Cardiac fibroblast (primary cell): ENCODE measurements at regions not wholly inside any gene's neighbourhood (a gene's known extent, or its start where the extent isn't known, plus 50 kb on each side); places are given as distances from the start of the nearest gene placed in this dataset.

Experiments
- DNase-seq, 2 donors: peaks; one replicate each; pipeline versions ENCODE4 v3.0.0 to v3.0.0-alpha.2; 2010; ENCODE audit warnings: low read depth in 2 of 2
- H3K4me3 ChIP-seq, 2 donors: replicated peaks in 1 of 2; 1 replicate in 1 of 2; 2 replicates in 1 of 2; pipeline ENCODE4 v1.5.1; 2011; ENCODE audit warnings: low read depth in 2 of 2, low read length in 2 of 2, mild to moderate bottlenecking in 2 of 2, moderate library complexity in 1 of 2
- CTCF ChIP-seq: IDR thresholded peaks from one replicate; pipeline ENCODE4 v1.5.1; 2011; ENCODE audit warnings: low read depth, mild to moderate bottlenecking, low read length, inconsistent platforms

DNA sequence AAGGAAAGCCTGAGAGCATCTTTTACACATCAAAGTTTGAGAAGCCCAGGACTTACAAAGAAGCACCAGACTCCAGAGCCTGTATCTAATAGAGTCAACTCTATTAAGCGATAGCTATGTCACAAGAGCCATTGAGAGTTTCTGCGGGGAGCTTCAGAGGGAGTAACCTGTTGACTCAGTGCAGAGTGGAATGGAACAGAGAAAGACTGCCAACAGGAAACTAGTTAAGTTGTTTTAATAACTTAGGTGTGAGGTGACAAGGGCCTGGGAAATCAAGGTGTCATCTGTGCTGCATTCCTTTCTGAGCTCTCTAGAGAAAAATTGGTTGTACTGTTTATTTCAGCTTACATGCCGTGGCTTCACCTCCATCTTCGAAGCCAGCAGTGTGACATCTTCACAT is 513.8 kb upstream of the POU3F3 start:
- no peak for TF ChIP-seq CTCF
- no peak overlapping the region for H3K4me3 ChIP-seq
- no peak for DNase-seq

- DNase-seq = no peak
- no peak for TF ChIP-seq CTCF
- H3K4me3 ChIP-seq = no peak overlapping the region
Observed at GRCh38 chr2:104340879-104341828, 512.8 kb upstream of the POU3F3 start.

DNA sequence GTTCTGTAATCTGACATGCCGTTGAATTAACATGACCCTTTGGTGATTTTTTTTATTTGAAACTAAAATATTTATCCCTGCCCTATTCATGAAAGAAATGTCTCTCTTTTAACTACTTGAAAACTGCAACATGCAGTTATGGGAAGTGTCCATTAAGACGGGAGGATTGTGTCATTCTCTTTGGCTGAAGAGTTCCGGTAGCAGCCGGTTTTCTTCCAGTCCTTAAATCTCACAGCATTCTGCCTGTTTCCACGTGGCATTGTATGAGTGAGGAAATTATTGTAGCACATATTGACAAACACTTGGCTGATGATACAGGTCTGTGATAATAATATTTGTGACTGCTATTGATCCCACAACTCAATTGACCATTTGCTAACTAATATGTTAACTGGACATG is 509.6 kb upstream of the POU3F3 start:
- no peak for TF ChIP-seq CTCF
- no peak for DNase-seq
- no peak overlapping the region for H3K4me3 ChIP-seq

GRCh38 chr2:104344985-104345384 is 508.9 kb upstream of the POU3F3 start:
- DNase-seq = no peak
- H3K4me3 ChIP-seq = no peak overlapping the region
- TF ChIP-seq CTCF = no peak

DNA sequence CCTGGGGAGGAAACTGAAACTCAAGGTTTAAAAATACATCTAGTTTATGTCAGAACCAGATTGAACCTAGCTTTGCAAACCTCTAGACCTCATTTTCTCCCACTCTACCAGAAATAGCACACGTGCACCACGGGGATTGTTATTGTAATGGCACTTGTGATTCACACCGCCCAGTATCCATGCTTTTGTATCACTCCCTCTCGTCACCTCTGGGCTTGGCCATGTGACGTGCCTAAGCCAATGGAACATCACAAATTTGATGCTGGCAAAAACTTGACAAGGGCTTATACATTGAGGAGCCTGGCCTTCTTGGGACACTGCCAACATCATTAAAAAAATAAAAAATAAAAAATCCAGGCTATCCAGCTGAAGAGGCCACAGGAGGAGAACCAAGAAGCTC is 495.8 kb upstream of the POU3F3 start:
- TF ChIP-seq CTCF = no peak
- no peak overlapping the region for H3K4me3 ChIP-seq
- no peak for DNase-seq

DNA sequence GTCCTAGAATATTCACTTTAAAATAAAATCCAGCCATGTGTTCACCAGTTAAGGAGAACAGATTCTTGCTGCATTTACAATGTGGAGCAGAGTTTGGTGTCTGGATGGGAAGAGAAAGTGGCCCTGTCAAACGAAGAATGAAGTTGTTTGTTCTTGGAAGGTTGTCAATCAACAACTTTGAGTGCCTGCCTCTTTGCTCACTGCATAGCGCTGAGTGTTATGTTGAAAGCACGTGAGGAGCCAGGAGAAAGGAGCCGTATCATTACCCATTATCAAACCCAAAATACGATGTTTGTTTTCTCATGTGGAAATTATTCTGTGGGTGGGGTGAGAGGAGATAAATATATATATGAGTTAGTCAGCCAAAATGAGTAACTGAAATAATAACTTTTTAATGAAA is 492.5 kb upstream of the POU3F3 start:
- no peak overlapping the region for H3K4me3 ChIP-seq
- DNase-seq = no peak
- no peak for TF ChIP-seq CTCF

GRCh38 chr2:104368089-104368488 is 485.8 kb upstream of the POU3F3 start:
- H3K4me3 ChIP-seq = no peak overlapping the region
- TF ChIP-seq CTCF = no peak
- DNase-seq = no peak
